K562 (cell line): ENCODE measurements at regions not wholly inside any gene's neighbourhood (a gene's known extent, or its start where the extent isn't known, plus 50 kb on each side); places are given as distances from the start of the nearest gene placed in this dataset.

Experiments used
- ATAC-seq: fragments of 200-7000 bp; cut with Tn5 transposase; 3 replicates; pipeline ENCODE4 v1.9.1; 2020; ENCODE audit warnings: moderate library complexity
- BruUV-seq: library from RNA; stranded (reverse); fragments of 400-500 nt; replicated peaks from 2 replicates; lab custom pipeline; 2021; lab: Mats Ljungman, UMichigan
- CTCF ChIA-PET: fragments of 300-600 bp; formaldehyde crosslinking; extraction: SDS; loops from one replicate; lab custom pipeline; 2021; ENCODE audit warnings: low intra/inter-chr PET ratio; lab: Yijun Ruan, JAX
- POLR2A ChIA-PET: fragments of 300-600, 350-650 bp; sonication (Branson Sonifier 250); formaldehyde crosslinking; extraction: SDS; loops from one replicate; lab custom pipeline; 2021; ENCODE audit warnings: antibody characterized with exemption, inconsistent platforms; lab: Yijun Ruan, JAX
- DNase-seq, 4 experiments: peaks; one replicate each; pipeline versions ENCODE4 v3.0.0 to v3.0.0-alpha.2; 2011 to 2018; ENCODE audit warnings: low spot score in 3 of 4, mixed read lengths in 3 of 4; ENCODE audit errors: extremely low read depth in 1 of 4
- FAIRE-seq: peaks from 2 replicates; lab custom pipeline; 2011; peaks lifted over from hg19 to GRCh38; lab: Jason Lieb, UNC
- H2AFZ ChIP-seq: 2 replicates; pipeline ENCODE4 v1.6.0; 2011; ENCODE audit warnings: low read depth, low read length, control low read depth, inconsistent platforms
- H3K27ac ChIP-seq: fragments of 200-600 bp; 3 replicates; pipeline ENCODE4 v1.8.0; 2011; ENCODE audit warnings: low read depth, mild to moderate bottlenecking, control low read depth, inconsistent platforms, low read length, moderate library complexity, mixed read lengths; ENCODE audit errors: extremely low read depth
- H3K27me3 ChIP-seq, 2 experiments: fragments of 300-600 bp in 1 of 2; 2 replicates in 1 of 2; 3 replicates in 1 of 2; pipeline versions ENCODE4 v1.6.0 to v1.8.0; 2011; ENCODE audit warnings: inconsistent platforms in 2 of 2, low read length in 2 of 2, mild to moderate bottlenecking in 1 of 2, mixed read lengths in 1 of 2, moderate library complexity in 1 of 2; ENCODE audit not compliant: control insufficient read depth in 2 of 2, insufficient read depth in 2 of 2
- H3K36me3 ChIP-seq: fragments of 300-600 bp; 3 replicates; pipeline ENCODE4 v1.8.0; 2011; ENCODE audit warnings: mild to moderate bottlenecking, low read length, inconsistent platforms; ENCODE audit not compliant: control insufficient read depth, insufficient read depth
- H3K4me1 ChIP-seq, 2 experiments: fragments of 200-600 bp in 1 of 2; replicated peaks in 1 of 2; 2 replicates in 1 of 2; 3 replicates in 1 of 2; pipeline versions ENCODE4 v1.5.1 to v1.8.0; 2011; ENCODE audit warnings: inconsistent platforms in 2 of 2, low read length in 2 of 2, mild to moderate bottlenecking in 1 of 2, mixed read lengths in 1 of 2, moderate library complexity in 1 of 2; ENCODE audit not compliant: control insufficient read depth in 2 of 2, insufficient read depth in 2 of 2
- H3K4me2 ChIP-seq: 2 replicates; pipeline ENCODE4 v1.6.1; 2011; ENCODE audit warnings: low read length, control low read depth, inconsistent platforms, mixed read lengths; ENCODE audit not compliant: insufficient read depth
- H3K4me3 ChIP-seq: fragments of 200-600 bp; sonication (generic), shearing (Covaris generic); 2 replicates; pipeline ENCODE4 v1.5.1; 2016; ENCODE audit warnings: control low read depth, inconsistent platforms
- H3K79me2 ChIP-seq: fragments of 200-600 bp; 3 replicates; pipeline ENCODE4 v1.8.0; 2011; ENCODE audit warnings: low read length, inconsistent platforms; ENCODE audit not compliant: control insufficient read depth, insufficient read depth
- H3K9ac ChIP-seq, 2 experiments: 2 replicates each; pipeline versions ENCODE4 v1.6.0 to v1.6.1; 2011; ENCODE audit warnings: low read depth in 2 of 2, low read length in 2 of 2, control low read depth in 1 of 2, inconsistent platforms in 1 of 2, mild to moderate bottlenecking in 1 of 2, mixed read lengths in 1 of 2; ENCODE audit not compliant: insufficient read depth in 1 of 2
- H3K9me1 ChIP-seq: one replicate; pipeline ENCODE4 v1.6.0; 2011; ENCODE audit warnings: inconsistent platforms, mild to moderate bottlenecking, low read length, moderate library complexity; ENCODE audit not compliant: control insufficient read depth, insufficient read depth
- H3K9me3 ChIP-seq: replicated peaks from 2 replicates; pipeline ENCODE4 v1.5.1; 2011; ENCODE audit warnings: low read depth, low read length, inconsistent platforms; ENCODE audit not compliant: control insufficient read depth, insufficient read depth
- H4K20me1 ChIP-seq: replicated peaks from 2 replicates; pipeline ENCODE4 v1.6.1; 2011; ENCODE audit warnings: low read length, inconsistent platforms, mixed read lengths; ENCODE audit not compliant: control insufficient read depth, insufficient read depth
- ELF2 ChIP-seq: fragments of 250-450 bp; sonication (Bioruptor Pico); IDR thresholded peaks from 2 replicates; pipeline ENCODE4 v1.5.0; 2021; ENCODE audit warnings: mild to moderate bottlenecking
- FOXM1 ChIP-seq, 2 experiments: fragments of 450-650 bp in 1 of 2; sonication (generic) in 1 of 2; formaldehyde crosslinking in 1 of 2; IDR thresholded peaks; 2 replicates each; pipeline versions ENCODE4 v1.6.1 to v1.9.0; 2017 to 2022; ENCODE audit warnings: low read depth in 2 of 2, mild to moderate bottlenecking in 2 of 2, missing genetic modification reagents in 1 of 2, moderate library complexity in 1 of 2
- HDAC6 ChIP-seq: IDR thresholded peaks from 2 replicates; pipeline ENCODE4 v1.6.1; 2012; ENCODE audit warnings: low read depth, mild to moderate bottlenecking, control low read depth, inconsistent platforms, low read length, moderate library complexity
- HDGF ChIP-seq: fragments of 450-650 bp; IDR thresholded peaks from 2 replicates; pipeline ENCODE4 v1.6.1; 2016
- POLR3G ChIP-seq: IDR thresholded peaks from 2 replicates; pipeline ENCODE4 v1.6.1; 2011; ENCODE audit not compliant: insufficient read length, insufficient replicate concordance; ENCODE audit errors: extremely low read depth
- STAT6 ChIP-seq: sonication (generic); formaldehyde crosslinking; IDR thresholded peaks from 2 replicates; pipeline ENCODE4 v1.8.1; 2023; ENCODE audit warnings: mild to moderate bottlenecking, missing genetic modification reagents
- ZBTB11 ChIP-seq, 3 experiments: fragments of 200-800 bp in 1 of 3; fragments of 250-450 bp in 1 of 3; fragments of 450-650 bp in 1 of 3; sonication (Bioruptor Pico) in 1 of 3; sonication (Bioruptor generic) in 1 of 3; formaldehyde crosslinking in 1 of 3; IDR thresholded peaks; 2 replicates each; pipeline versions ENCODE4 v1.6.1 to v1.8.0; 2016 to 2022; ENCODE audit warnings: mild to moderate bottlenecking in 2 of 3, missing genetic modification characterization in 2 of 3, missing compliant biosample characterization in 1 of 3, moderate library complexity in 1 of 3
- ZBTB17 ChIP-seq: fragments of 450-650 bp; formaldehyde crosslinking; IDR thresholded peaks from 2 replicates; pipeline ENCODE4 v1.4.0; 2020; ENCODE audit warnings: mild to moderate bottlenecking
- ZNF12 ChIP-seq: sonication (generic); formaldehyde crosslinking; IDR thresholded peaks from 2 replicates; pipeline ENCODE4 v1.4.0; 2020; ENCODE audit warnings: mild to moderate bottlenecking, missing genetic modification reagents
- ZNF592 ChIP-seq: fragments of 450-650 bp; IDR thresholded peaks from 2 replicates; pipeline ENCODE4 v1.6.1; 2017; ENCODE audit warnings: antibody characterized with exemption, mild to moderate bottlenecking
- WGBS: fragments of 100-300 bp; shearing (Covaris generic); methylation state at CpG from one replicate; pipeline ENCODE4 v1.1.6; 2016; ENCODE audit warnings: low coverage, mixed read lengths; ENCODE audit not compliant: insufficient coverage; ENCODE audit errors: missing lambda C conversion rate; 5-methylcytosine and 5-hydroxymethylcytosine counted together
- in situ Hi-C: fragments of 300-500 bp; cut with MboI; formaldehyde crosslinking; loops from 4 replicates; pipeline ENCODE4 v1.15.0; 2018; ENCODE audit warnings: inconsistent platforms, mixed read lengths
- intact Hi-C: fragments of 100-400 bp; cut with micrococcal nuclease; formaldehyde crosslinking; loops from 2 replicates; pipeline ENCODE4 v1.14.2; 2022

GRCh38 chr2:58336416-58336815, 95.3 kb upstream of the FANCL start:
- 2% methylated on average over 4 of the region's 4 CpGs for WGBS

More at GRCh38 chr2:58336416-58336815, 95.3 kb upstream of the FANCL start:
- FAIRE-seq: no peak
- H3K9ac ChIP-seq: no peak overlapping the region
- H3K4me1 ChIP-seq: no peaks in the 10 kb centered on the region
- no peak overlapping the region for H2AFZ ChIP-seq
- TF ChIP-seq ZNF12: no peak
- no peak for TF ChIP-seq HDGF
- no peak for TF ChIP-seq FOXM1 (IDR thresholded peaks at IDR 0.05; ENCODE audit: low read depth)
- TF ChIP-seq FOXM1 (CRISPR knock-in tag; IDR thresholded peaks at IDR 0.05; ENCODE audit: low read depth): no peak
- TF ChIP-seq STAT6 (CRISPR knock-in tag): no peak
- TF ChIP-seq ELF2 (CRISPR knock-in tag): no peak
- TF ChIP-seq ZBTB17 (CRISPR knock-in tag): no peak
- no peak for TF ChIP-seq POLR3G
- no peak for TF ChIP-seq ZBTB11 (CRISPR knock-in tag; IDR thresholded peaks at IDR 0.05)
- no peak for TF ChIP-seq HDAC6
- TF ChIP-seq ZNF592: no peak
- CTCF ChIA-PET: no interaction called here
- no peak overlapping the region for H3K4me2 ChIP-seq
- H3K9me1 ChIP-seq: no peaks in the 10 kb centered on the region
- H3K9me3 ChIP-seq: no peaks in the 10 kb centered on the region
- no peaks in the 10 kb centered on the region for H4K20me1 ChIP-seq
- H3K27ac ChIP-seq: no peak overlapping the region
- intact Hi-C loops: no loop called here
- no peak overlapping the region for H3K4me3 ChIP-seq
- no peaks in the 10 kb centered on the region for H3K79me2 ChIP-seq
- no peak for DNase-seq
- in situ Hi-C loops: no loop called here
- ATAC-seq: no peak
- H3K27me3 ChIP-seq: no peaks in the 10 kb centered on the region
- POLR2A ChIA-PET: interaction anchor here (0.6 kb wide), 1 partner anchor 276 kb away, joined by 3 read pairs; no protein-coding TSS in a partner anchor
- no TSS peak for BruUV-seq
- H3K36me3 ChIP-seq: no peaks in the 10 kb centered on the region
